ENCODE measurements at regions not wholly inside any gene's neighbourhood (a gene's known extent, or its start where the extent isn't known, plus 50 kb on each side); places are given as distances from the start of the nearest gene placed in this dataset.

DNA sequence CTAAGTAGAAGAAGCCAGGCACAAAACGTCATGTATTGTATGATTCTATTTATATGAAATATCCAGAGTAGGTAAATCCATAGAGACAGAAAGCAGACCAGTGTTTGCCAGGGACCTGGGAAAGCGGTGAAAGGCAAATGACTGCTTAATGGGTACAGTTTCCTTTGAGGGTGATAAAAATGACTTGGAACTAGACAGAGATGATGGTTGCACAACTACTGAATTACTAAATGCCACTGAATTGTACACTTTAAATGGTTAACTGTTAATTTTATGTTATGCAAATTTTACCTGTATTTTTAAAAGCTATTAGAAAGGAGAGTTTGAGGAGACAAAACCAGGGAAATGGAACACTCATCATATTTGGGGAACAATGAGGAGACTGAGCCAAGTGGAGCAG lies 61.8 kb upstream of the USP47 start:
- intact Hi-C loops (cut with DNase I): loop anchor here (5.0 to 10.0 kb wide), 8 partner anchors 155 to 988 kb away; partner anchors contain the start of gene GALNT18 (in 4 of the 10)
- DNase-seq: no peak
- WGBS, 4 donors: 77 to 82% (median 80%) methylated on average over 2 of the region's 2 CpGs

DNA sequence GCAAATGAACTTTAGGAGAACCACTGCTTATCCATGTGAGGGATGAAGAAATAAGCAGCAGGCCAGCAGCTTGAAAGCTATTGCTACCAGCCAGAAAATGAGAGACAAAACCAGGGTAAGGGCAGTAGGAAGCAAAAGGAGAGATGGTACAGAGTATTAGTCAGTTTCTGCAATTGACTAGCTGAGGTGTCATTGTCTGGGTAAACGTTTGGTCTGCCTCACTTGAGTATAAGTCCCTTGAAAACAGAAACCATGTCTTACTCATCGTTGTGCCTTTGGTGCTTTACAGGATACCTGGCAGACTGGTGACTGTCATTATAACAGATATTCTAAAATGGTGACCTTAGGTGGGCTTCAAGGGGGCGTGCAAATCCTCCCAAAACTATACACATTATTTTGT lies 63.9 kb upstream of the USP47 start:
- Histone ChIP-seq H3K27ac (no peak overlapping the region), H3K4me3 (no peak overlapping the region), H3K4me1 (no peaks in the 10 kb centered on the region), H3K36me3 (no peaks in the 10 kb centered on the region), H3K27me3 (peaks cover 0 to 3% (median 0%) of the 10 kb centered on the region in 9 donors), H3K9me3 (no peaks in the 10 kb centered on the region)
- DNase-seq (no peak), ATAC-seq (no peak)
- intact Hi-C loops (cut with DNase I): no loop called here
- 78 to 85% (median 81%) methylated on average over 3 of the region's 3 CpGs for WGBS, 4 donors
- TF ChIP-seq, protein P1, sequence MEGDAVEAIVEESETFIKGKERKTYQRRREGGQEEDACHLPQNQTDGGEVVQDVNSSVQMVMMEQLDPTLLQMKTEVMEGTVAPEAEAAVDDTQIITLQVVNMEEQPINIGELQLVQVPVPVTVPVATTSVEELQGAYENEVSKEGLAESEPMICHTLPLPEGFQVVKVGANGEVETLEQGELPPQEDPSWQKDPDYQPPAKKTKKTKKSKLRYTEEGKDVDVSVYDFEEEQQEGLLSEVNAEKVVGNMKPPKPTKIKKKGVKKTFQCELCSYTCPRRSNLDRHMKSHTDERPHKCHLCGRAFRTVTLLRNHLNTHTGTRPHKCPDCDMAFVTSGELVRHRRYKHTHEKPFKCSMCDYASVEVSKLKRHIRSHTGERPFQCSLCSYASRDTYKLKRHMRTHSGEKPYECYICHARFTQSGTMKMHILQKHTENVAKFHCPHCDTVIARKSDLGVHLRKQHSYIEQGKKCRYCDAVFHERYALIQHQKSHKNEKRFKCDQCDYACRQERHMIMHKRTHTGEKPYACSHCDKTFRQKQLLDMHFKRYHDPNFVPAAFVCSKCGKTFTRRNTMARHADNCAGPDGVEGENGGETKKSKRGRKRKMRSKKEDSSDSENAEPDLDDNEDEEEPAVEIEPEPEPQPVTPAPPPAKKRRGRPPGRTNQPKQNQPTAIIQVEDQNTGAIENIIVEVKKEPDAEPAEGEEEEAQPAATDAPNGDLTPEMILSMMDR (IDR thresholded peaks at IDR 0.05): no peak
- TF ChIP-seq POLR2A (IDR thresholded peaks at IDR 0.05): no peak

More for the DNA sequence above, 61.8 kb upstream of the USP47 start:
- Histone ChIP-seq H3K4me1 (no peaks in the 10 kb centered on the region), H3K4me3 (no peak overlapping the region), H3K9me3 (no peaks in the 10 kb centered on the region), H3K27me3 (peaks cover 0 to 3% (median 0%) of the 10 kb centered on the region in 9 donors), H3K27ac (no peak overlapping the region), H3K36me3 (no peaks in the 10 kb centered on the region)
- ATAC-seq: no peak
- TF ChIP-seq POLR2A (IDR thresholded peaks at IDR 0.05): no peak
- TF ChIP-seq, protein P1 (IDR thresholded peaks at IDR 0.05): no peak

DNA sequence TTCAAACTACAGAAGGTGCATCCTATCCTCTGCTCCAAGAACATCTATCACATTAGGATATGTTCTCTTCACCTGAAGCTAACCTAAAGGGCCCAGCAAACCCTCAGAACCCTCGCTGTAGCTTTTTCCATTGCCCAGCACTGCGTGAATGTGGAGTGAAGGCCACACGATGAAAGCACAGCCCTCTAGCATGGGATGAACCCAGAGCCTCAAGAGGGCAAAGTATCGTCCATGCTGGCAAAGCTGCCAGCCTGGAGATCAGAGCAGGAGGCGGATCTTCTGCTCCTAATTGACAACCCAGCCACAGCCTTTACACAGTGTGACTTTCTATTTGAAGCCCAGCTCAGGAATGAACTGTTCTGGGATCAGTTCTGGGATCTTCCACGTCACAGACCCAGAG lies 65.1 kb upstream of the USP47 start:
- peaks cover 0 to 3% (median 0%) of the 10 kb centered on the region in 9 donors for H3K27me3 ChIP-seq
- intact Hi-C loops (cut with DNase I): no loop called here
- H3K36me3 ChIP-seq: no peaks in the 10 kb centered on the region
- H3K9me3 ChIP-seq: no peaks in the 10 kb centered on the region
- DNase-seq (no peak), ATAC-seq (no peak)
- TF ChIP-seq POLR2A (IDR thresholded peaks at IDR 0.05): no peak
- TF ChIP-seq, protein P1 (IDR thresholded peaks at IDR 0.05): no peak
- no peak overlapping the region for H3K4me3 ChIP-seq
- WGBS, 4 donors: 84 to 93% (median 91%) methylated on average over 5 to 6 of the region's 6 CpGs
- no peaks in the 10 kb centered on the region for H3K4me1 ChIP-seq
- no peak overlapping the region for H3K27ac ChIP-seq

DNA sequence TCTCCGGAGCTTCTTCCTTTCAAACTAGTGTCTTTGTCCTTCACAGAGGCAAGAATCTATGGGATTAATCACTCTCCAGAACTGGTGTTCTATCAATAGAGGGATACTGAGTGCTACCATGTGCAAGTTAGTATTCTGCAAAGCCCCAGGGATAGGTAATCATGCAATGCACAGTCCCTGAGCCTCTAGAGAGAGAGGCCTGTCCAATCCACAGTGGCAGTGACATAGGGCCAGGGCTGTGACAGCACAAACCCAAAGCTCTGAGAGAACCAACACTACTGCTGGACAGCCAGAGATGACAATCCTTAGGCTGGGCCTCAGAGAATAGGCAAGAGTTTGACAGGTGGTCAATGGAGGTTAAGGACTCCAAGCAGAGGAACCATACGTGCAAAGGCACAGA lies 66.8 kb upstream of the USP47 start:
- 89 to 95% (median 90%) methylated on average over 2 of the region's 2 CpGs for WGBS, 4 donors
- no peaks in the 10 kb centered on the region for H3K36me3 ChIP-seq
- no peak for TF ChIP-seq POLR2A (IDR thresholded peaks at IDR 0.05)
- TF ChIP-seq, protein P1 (IDR thresholded peaks at IDR 0.05): no peak
- H3K4me1 ChIP-seq: no peaks in the 10 kb centered on the region
- H3K4me3 ChIP-seq: no peak overlapping the region
- DNase-seq (no peak), ATAC-seq (no peak)
- H3K9me3 ChIP-seq: no peaks in the 10 kb centered on the region
- intact Hi-C loops (cut with DNase I): no loop called here
- H3K27ac ChIP-seq: no peak overlapping the region
- H3K27me3 ChIP-seq: peaks cover 0 to 3% (median 0%) of the 10 kb centered on the region in 9 donors
